Type B pancreatic cell (in vitro differentiated cells): ENCODE measurements at regions not wholly inside any gene's neighbourhood (a gene's known extent, or its start where the extent isn't known, plus 50 kb on each side); places are given as distances from the start of the nearest gene placed in this dataset.

Experiments
- DNase-seq: peaks from one replicate; pipeline ENCODE4 v3.0.0; 2021; ENCODE audit warnings: mixed read lengths; ENCODE audit not compliant: unreplicated experiment; ENCODE audit errors: extremely low spot score
- H3K27ac Mint-ChIP-seq: 2 replicates; pipeline ENCODE4 v1.8.0; 2021; ENCODE audit warnings: mild to moderate bottlenecking, mixed read lengths
- H3K27me3 Mint-ChIP-seq: 2 replicates; pipeline ENCODE4 v1.8.0; 2021; ENCODE audit warnings: mixed read lengths
- H3K36me3 Mint-ChIP-seq: 2 replicates; pipeline ENCODE4 v1.8.0; 2021; ENCODE audit warnings: mixed read lengths
- H3K4me1 Mint-ChIP-seq: one replicate; pipeline ENCODE4 v1.8.0; 2021; ENCODE audit warnings: mixed read lengths; ENCODE audit not compliant: unreplicated experiment
- H3K4me3 Mint-ChIP-seq: 2 replicates; pipeline ENCODE4 v1.8.0; 2021; ENCODE audit warnings: mild to moderate bottlenecking, mixed read lengths
- H3K9me3 Mint-ChIP-seq: 2 replicates; pipeline ENCODE4 v1.8.0; 2021; ENCODE audit warnings: mixed read lengths
- CTCF ChIP-seq: fragments of 200-600 bp; sonication (generic); conservative IDR thresholded peaks from 2 replicates; pipeline ENCODE4 v1.5.0; 2021; ENCODE audit warnings: antibody characterized with exemption, mild to moderate bottlenecking

GRCh38 chr4:177204126-177204525 lies 105.5 kb upstream of the NEIL3 start:
- Mint-ChIP-seq H3K27ac (no peak overlapping the region), H3K4me3 (no peak overlapping the region), H3K27me3 (no peaks in the 10 kb centered on the region), H3K36me3 (no peaks in the 10 kb centered on the region), H3K9me3 (no peaks in the 10 kb centered on the region), H3K4me1 (no peaks in the 10 kb centered on the region)
- no peak for DNase-seq
- no peak for TF ChIP-seq CTCF

- no peaks in the 10 kb centered on the region for H3K36me3 Mint-ChIP-seq
- TF ChIP-seq CTCF, result no peak
- H3K27me3 Mint-ChIP-seq, result no peaks in the 10 kb centered on the region
- DNase-seq, result no peak
- H3K4me1 Mint-ChIP-seq, result no peaks in the 10 kb centered on the region
- no peaks in the 10 kb centered on the region for H3K9me3 Mint-ChIP-seq
- no peak overlapping the region for H3K4me3 Mint-ChIP-seq
- H3K27ac Mint-ChIP-seq, result no peak overlapping the region
Observed at GRCh38 chr4:177214935-177215334, 94.7 kb upstream of the NEIL3 start.

- Mint-ChIP-seq H3K27me3 (no peaks in the 10 kb centered on the region), H3K9me3 (no peaks in the 10 kb centered on the region), H3K4me3 (no peak overlapping the region), H3K27ac (no peak overlapping the region), H3K4me1 (no peaks in the 10 kb centered on the region), H3K36me3 (no peaks in the 10 kb centered on the region)
- TF ChIP-seq CTCF, result no peak
- no peak for DNase-seq
Observed at GRCh38 chr4:177220376-177220775, 89.3 kb upstream of the NEIL3 start.

GRCh38 chr4:177222781-177223180 lies 86.9 kb upstream of the NEIL3 start:
- Mint-ChIP-seq H3K4me1 (no peaks in the 10 kb centered on the region), H3K27me3 (no peaks in the 10 kb centered on the region), H3K4me3 (no peak overlapping the region), H3K27ac (no peak overlapping the region), H3K9me3 (no peaks in the 10 kb centered on the region), H3K36me3 (no peaks in the 10 kb centered on the region)
- TF ChIP-seq CTCF, result no peak
- no peak for DNase-seq

- TF ChIP-seq CTCF, result no peak
- no peaks in the 10 kb centered on the region for H3K36me3 Mint-ChIP-seq
- H3K27ac Mint-ChIP-seq, result no peak overlapping the region
- H3K9me3 Mint-ChIP-seq, result no peaks in the 10 kb centered on the region
- H3K4me1 Mint-ChIP-seq, result peaks cover 7% of the 10 kb centered on the region
- no peak overlapping the region for H3K4me3 Mint-ChIP-seq
- no peak for DNase-seq
- no peaks in the 10 kb centered on the region for H3K27me3 Mint-ChIP-seq
Observed at GRCh38 chr4:177225605-177226004, 84.1 kb upstream of the NEIL3 start.

- H3K9me3 Mint-ChIP-seq, result no peaks in the 10 kb centered on the region
- no peaks in the 10 kb centered on the region for H3K36me3 Mint-ChIP-seq
- no peak overlapping the region for H3K4me3 Mint-ChIP-seq
- TF ChIP-seq CTCF, result no peak
- H3K27ac Mint-ChIP-seq, result no peak overlapping the region
- no peaks in the 10 kb centered on the region for H3K27me3 Mint-ChIP-seq
- H3K4me1 Mint-ChIP-seq, result peaks cover 7% of the 10 kb centered on the region
- no peak for DNase-seq
Observed at GRCh38 chr4:177227636-177228035, 82.0 kb upstream of the NEIL3 start.
